ENCODE measurements at regions not wholly inside any gene's neighbourhood (a gene's known extent, or its start where the extent isn't known, plus 50 kb on each side); places are given as distances from the start of the nearest gene placed in this dataset.
"Not testable (repeated sequence)": the region's sequence is repeated elsewhere in the genome, so short reads cannot be mapped to it uniquely, and the experiment has no call there.

- no peak for DNase-seq (ENCODE audit: low read depth)
Observed at GRCh38 chr13:104967836-104968630, 1567.4 kb downstream of the EFNB2 start.

DNA sequence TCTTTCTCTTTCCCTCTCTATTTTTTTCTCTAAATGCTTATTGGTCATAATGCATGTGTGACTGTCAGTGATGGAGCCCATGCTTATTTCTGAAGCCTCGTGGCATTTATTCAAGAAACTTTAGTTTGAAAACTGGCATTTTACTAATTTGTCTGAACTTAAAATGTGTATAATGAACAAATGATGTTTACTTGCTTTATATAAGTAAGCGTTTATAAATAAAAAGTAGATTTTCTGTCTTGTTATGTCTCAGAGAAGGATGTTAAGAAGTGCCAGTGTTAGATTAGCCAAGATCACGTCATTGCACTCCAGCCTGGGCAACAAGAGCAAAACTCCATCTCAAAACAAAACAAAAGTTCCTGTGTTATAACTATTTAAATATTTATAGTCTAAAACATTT lies 1568.1 kb downstream of the EFNB2 start:
- no peak for DNase-seq (ENCODE audit: low read depth)

GRCh38 chr13:104962411-104962810 lies 1573.1 kb downstream of the EFNB2 start:
- no peak for DNase-seq (ENCODE audit: low read depth)

DNA sequence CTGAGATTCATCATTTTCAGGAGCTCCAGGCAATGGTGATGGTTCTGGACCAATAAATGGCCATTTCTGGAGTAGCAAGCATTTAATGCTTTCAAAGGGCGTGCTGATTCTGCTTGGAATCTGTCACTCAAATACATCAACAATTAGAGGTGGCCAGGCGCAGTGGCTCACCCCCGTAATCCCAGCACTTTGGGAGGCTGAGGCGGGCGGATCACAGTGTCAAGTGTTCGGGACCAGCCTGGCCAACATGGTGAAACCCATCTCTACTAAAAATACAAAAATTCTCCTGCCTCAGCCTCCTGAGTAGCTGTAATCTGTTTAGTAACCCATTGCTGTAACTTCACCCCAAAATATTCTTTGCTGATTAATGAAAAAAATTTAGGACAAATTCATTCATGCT lies 1574.2 kb downstream of the EFNB2 start:
- no peak for DNase-seq (ENCODE audit: low read depth)

- no peak for DNase-seq (ENCODE audit: low read depth)
Observed at GRCh38 chr13:104954210-104954609, 1581.3 kb downstream of the EFNB2 start.

- no peak for DNase-seq (ENCODE audit: low read depth)
Observed at GRCh38 chr13:104953588-104953987, 1581.9 kb downstream of the EFNB2 start.

DNA sequence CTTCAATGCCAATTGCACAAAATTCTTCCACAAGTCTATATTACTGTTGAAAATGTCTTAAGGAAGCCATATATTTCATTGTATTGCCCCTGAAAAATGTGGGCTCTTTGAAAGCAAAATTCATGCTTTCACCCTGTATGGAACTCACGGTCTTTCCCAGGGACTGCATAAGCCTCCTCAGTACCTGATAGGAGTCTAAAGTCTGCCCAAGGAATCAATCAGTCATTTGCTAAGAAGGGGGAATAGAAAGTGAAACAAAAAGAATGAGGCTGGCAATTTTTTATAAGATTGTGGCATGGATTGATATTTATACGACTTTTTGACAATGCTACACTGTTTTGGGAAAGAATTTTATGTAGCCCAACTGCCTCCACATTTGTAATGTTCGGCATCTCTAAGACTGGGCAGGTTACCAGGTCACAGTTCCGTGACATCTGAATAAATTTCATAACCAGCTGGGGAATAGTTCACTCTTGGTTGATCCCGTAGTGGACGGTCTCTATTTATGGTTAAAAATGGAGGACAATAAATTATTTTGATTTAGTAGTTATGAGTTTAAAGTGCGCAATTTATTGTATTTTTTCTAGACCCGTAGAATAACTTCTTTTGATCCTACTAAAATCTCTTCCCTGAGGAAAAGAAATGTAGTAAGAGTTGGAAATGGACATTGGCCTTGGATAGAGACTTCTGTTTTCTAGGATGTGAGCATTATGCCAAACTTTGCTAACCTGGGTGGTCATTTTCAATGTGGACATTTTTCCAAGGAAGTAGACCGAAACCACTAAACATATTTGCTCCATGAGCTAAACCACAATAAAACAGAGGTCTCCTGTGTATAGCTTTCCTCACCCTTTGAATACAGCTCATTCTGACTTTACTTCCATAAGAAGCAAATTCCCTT lies 1585.4 kb downstream of the EFNB2 start:
- DNase-seq (ENCODE audit: low read depth), result no peak

GRCh38 chr13:104944176-104944575 lies 1591.3 kb downstream of the EFNB2 start:
- no peak for DNase-seq (ENCODE audit: low read depth)

- DNase-seq (ENCODE audit: low read depth), result no peak
Observed at GRCh38 chr13:104943331-104943730, 1592.1 kb downstream of the EFNB2 start.

- no peak for DNase-seq (ENCODE audit: low read depth)
Observed at GRCh38 chr13:104937881-104938280, 1597.6 kb downstream of the EFNB2 start.

DNA sequence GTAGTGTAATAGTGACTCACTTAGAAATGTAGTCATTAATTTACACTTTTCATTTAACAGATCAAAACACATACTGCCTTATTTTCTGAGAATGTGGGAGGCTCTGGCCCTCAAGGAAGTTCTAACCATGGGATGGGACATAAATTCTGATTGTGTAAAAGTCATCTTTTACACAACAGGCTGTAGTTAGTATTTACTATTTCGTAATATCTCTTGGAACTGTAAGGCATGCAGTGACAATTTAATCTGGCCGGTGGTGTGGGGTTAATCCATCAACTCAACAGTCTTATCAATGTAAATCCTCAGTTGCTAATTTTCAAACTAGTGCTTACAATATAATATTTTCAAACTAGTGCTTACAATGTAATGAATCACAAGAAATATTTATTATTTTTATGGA lies 1599.2 kb downstream of the EFNB2 start:
- DNase-seq (ENCODE audit: low read depth), result no peak

GRCh38 chr13:104920513-104920912 lies 1614.9 kb downstream of the EFNB2 start:
- not testable (repeated sequence) for DNase-seq (ENCODE audit: low read depth)

DNA sequence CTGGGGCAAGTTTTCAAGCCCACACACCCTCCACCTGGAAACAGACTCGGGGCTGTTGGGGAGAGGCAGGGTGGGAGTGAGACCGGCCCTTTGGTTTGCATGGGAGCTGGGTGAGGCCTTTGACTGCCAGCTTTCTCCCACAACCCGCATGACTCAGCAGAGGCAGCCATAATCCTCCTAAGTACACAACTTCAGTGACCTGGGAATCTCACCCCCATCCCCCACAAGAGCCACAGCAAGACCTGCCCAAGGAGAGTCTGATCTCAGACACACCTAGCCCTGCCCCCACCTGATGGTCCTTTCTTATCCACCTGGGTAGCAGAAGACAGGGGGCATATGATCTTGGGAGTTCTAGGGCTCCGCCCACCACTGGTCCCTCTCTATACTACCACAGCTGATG lies 1615.4 kb downstream of the EFNB2 start:
- no peak for DNase-seq (ENCODE audit: low read depth)

DNA sequence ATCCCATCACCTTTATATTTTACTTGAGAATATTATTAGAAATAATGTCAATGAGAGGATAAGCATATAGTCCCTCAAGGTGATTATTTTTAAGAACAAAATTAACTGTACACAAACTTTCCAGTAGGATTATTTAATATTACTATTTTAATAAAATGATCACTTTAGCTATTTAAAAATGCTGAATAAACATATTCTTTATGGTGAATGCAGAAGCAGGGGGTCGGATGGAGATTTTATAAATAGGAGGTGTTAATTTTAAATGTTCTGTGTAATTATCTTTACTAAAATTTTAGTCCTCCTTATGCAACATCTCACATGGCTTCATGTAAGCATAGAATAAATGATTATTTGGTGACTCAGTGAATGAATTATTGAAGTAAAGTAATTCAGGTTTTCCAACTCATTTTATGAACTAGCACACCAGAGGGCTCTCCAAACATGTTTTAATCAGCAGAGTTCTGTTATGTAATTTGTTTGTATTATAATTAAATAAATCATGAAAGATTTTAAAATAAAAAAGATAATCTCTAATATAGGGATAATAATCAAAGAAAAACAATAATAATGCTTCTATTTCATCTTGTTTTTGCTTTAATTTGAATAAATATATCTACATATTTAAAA lies 1635.2 kb downstream of the EFNB2 start:
- no peak for DNase-seq (ENCODE audit: low read depth)

DNA sequence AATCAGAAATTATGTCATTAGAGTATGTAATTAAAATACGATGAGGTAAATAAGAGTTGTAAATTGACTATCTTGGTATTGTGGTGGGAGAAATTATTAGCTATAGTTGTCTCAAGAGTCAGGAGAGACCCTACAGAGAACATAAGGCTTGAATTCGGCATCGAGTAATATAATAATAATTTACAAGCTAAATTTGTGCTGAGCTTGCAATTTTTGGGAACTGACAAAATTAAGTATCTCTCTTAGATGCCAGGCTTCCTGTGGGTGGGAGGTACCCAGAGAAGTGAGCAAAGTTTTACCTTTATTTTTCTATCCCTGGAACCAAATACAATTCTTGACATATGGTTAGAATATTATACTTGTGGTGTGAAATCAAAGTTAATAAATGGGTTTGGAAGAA lies 1637.0 kb downstream of the EFNB2 start:
- no peak for DNase-seq (ENCODE audit: low read depth)

DNA sequence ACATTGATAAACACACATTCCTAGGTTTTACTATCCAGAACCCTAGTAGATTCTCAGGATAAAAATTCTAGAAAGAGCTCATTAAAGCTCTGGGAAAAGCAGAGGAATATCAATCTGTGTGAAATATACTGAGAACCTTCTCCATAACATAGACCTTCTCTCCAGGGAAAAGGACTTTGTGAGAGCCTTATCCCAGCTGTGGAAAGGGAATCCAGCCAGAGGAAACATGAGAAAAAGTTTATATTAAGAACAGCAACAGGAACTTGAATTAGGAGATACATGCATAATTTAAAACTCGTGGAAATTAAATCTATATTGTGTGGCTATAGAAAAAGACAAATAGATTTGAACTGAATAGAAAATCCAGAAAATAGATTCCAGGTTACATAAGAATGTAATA lies 1639.9 kb downstream of the EFNB2 start:
- no peak for DNase-seq (ENCODE audit: low read depth)

GRCh38 chr13:104875038-104875754 lies 1660.3 kb downstream of the EFNB2 start:
- DNase-seq (ENCODE audit: low read depth), result no peak

- DNase-seq (ENCODE audit: low read depth), result no peak
Observed at GRCh38 chr13:104872153-104872552, 1663.3 kb downstream of the EFNB2 start.

GRCh38 chr13:104871456-104871855 lies 1664.0 kb downstream of the EFNB2 start:
- DNase-seq (ENCODE audit: low read depth), result no peak

DNA sequence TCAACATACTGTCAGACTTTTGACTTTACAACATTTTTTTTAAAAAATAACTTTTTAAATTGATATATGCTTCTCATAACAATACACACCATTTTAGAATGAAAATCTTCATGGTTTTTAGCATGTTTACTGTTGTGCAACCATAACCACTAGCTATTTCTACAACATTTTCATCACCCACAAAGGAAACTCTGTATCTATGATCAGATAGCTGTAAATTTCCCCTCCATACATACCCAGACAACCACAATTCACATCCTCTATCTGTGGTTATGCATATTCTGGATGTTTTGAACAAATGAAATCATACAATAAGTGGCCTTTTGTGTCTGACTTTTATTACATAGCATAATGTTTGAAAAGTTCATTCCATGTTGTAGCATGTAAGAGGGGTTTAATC lies 1666.0 kb downstream of the EFNB2 start:
- no peak for DNase-seq (ENCODE audit: low read depth)

- no peak for DNase-seq (ENCODE audit: low read depth)
Observed at GRCh38 chr13:104868806-104869205, 1666.7 kb downstream of the EFNB2 start.

GRCh38 chr13:104855581-104855980 lies 1679.9 kb downstream of the EFNB2 start:
- DNase-seq (ENCODE audit: low read depth), result no peak

Data from activated gamma-delta T cell treated with anti-CD3 and anti-CD28 coated beads, Interleukin-2, amount 50 U/mL, for 16 hours (primary cell).